Common myeloid progenitor, CD34-positive (primary cell): ENCODE measurements at regions not wholly inside any gene's neighbourhood (a gene's known extent, or its start where the extent isn't known, plus 50 kb on each side); places are given as distances from the start of the nearest gene placed in this dataset.

Experiments used
- CTCF ChIA-PET: fragments of 350-600 bp; sonication (Branson Sonifier 250); formaldehyde crosslinking; loops from one replicate; lab custom pipeline; 2021; ENCODE audit warnings: antibody characterized with exemption; lab: Charles Lee
- POLR2A ChIA-PET: fragments of 350-600 bp; sonication (Branson Sonifier 250); formaldehyde crosslinking; loops from one replicate; lab custom pipeline; 2021; ENCODE audit warnings: antibody characterized with exemption; lab: Charles Lee
- DNase-seq, 3 donors: peaks; one replicate each; pipeline versions ENCODE4 v3.0.0 to v3.0.0-alpha.2; 2013
- H3K27ac ChIP-seq, 2 experiments: 1 replicate in 1 of 2; 2 replicates in 1 of 2; pipeline ENCODE4 v1.7.0; 2013; ENCODE audit warnings: inconsistent platforms in 2 of 2, low read length in 2 of 2, mild to moderate bottlenecking in 2 of 2, low read depth in 1 of 2, moderate library complexity in 1 of 2; ENCODE audit not compliant: severe bottlenecking in 2 of 2, insufficient read depth in 1 of 2, poor library complexity in 1 of 2
- H3K27me3 ChIP-seq, 5 experiments: replicated peaks in 2 of 5; 1 replicate in 3 of 5; 2 replicates in 2 of 5; pipeline versions ENCODE4 v1.6.1 to v1.7.0; 2013; ENCODE audit warnings: low read length in 4 of 5, mild to moderate bottlenecking in 2 of 5, moderate library complexity in 2 of 5, inconsistent platforms in 1 of 5; ENCODE audit not compliant: insufficient read depth in 5 of 5, control insufficient read depth in 4 of 5
- H3K36me3 ChIP-seq, 4 experiments: 1 replicate in 2 of 4; 2 replicates in 2 of 4; pipeline versions ENCODE4 v1.6.1 to v1.7.0; 2013; ENCODE audit warnings: low read length in 3 of 4, control low read depth in 1 of 4, mild to moderate bottlenecking in 1 of 4; ENCODE audit not compliant: control insufficient read depth in 4 of 4, insufficient read depth in 4 of 4
- H3K4me1 ChIP-seq, 4 experiments: 1 replicate in 3 of 4; 2 replicates in 1 of 4; pipeline versions ENCODE4 v1.6.1 to v1.7.1; 2013; ENCODE audit warnings: low read length in 3 of 4, mild to moderate bottlenecking in 3 of 4, control low read depth in 1 of 4, inconsistent platforms in 1 of 4, moderate library complexity in 1 of 4; ENCODE audit not compliant: control insufficient read depth in 4 of 4, insufficient read depth in 4 of 4; ENCODE audit errors: control extremely low read depth in 1 of 4
- H3K4me3 ChIP-seq, 7 experiments: 1 replicate in 4 of 7; 2 replicates in 3 of 7; pipeline versions ENCODE4 v1.5.1 to v1.7.0; 2013; ENCODE audit warnings: mild to moderate bottlenecking in 7 of 7, low read length in 6 of 7, moderate library complexity in 6 of 7, inconsistent platforms in 2 of 7, low read depth in 2 of 7, control low read depth in 1 of 7; ENCODE audit not compliant: insufficient read depth in 4 of 7, control insufficient read depth in 1 of 7; ENCODE audit errors: extremely low read depth in 1 of 7
- H3K9me3 ChIP-seq, 5 experiments: 1 replicate in 4 of 5; 2 replicates in 1 of 5; pipeline versions ENCODE4 v1.6.1 to v1.7.1; 2013; ENCODE audit warnings: low read length in 4 of 5, mild to moderate bottlenecking in 2 of 5, inconsistent platforms in 1 of 5, low read depth in 1 of 5, moderate library complexity in 1 of 5; ENCODE audit not compliant: control insufficient read depth in 4 of 5, insufficient read depth in 2 of 5; ENCODE audit errors: control extremely low read depth in 1 of 5
- WGBS: methylation state at CpG from one replicate; pipeline ENCODE4 v1.1.5; 2013; ENCODE audit not compliant: insufficient coverage; 5-methylcytosine and 5-hydroxymethylcytosine counted together

DNA sequence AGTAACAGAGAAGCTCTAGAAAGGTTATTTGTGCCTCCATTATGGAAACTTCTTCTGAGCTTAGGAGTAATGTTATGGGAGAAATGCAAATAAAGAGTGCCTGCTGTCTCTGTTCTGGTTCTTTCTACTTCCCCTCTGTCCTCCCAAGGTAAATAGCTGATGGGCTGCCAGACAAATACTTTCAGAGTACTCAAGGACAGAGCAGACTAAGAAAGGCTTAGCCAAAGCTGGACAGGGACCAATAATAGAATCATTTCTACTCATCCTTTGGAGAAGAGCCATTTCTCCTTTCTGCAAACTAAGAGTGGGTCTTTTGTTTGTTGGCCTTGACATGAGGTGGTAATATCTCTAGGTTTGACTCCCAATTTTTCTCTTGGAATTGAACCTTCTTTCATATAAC lies 136.1 kb downstream of the MID1IP1 start:
- ChIA-PET POLR2A (no interaction called here), CTCF (no interaction called here)
- no peak for DNase-seq
- Histone ChIP-seq H3K4me1 (no peaks in the 10 kb centered on the region), H3K27me3 (no peaks in the 10 kb centered on the region), H3K27ac (no peak overlapping the region), H3K4me3 (no peak overlapping the region), H3K9me3 (peaks cover 0 to 2% (median 0%) of the 10 kb centered on the region in 5 experiments), H3K36me3 (no peaks in the 10 kb centered on the region)

DNA sequence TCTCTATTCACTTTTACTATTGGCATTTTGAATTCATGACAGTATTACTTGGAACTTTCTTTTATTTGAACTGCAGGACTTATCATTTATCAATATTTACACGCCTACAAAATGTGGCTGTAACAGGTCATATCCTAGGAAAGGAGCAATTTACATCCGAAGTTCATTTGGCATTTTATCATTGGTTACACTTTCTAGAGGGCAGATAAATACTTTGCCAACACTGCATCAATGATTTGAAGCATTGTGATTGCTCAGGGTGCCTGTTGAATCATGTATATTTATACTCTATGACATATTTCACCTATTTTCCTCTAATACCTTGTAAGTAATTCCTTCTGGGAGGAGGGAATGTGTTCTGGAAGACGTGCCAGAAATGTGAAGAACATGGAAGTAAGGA lies 136.7 kb downstream of the MID1IP1 start:
- no peak overlapping the region for H3K4me3 ChIP-seq
- H3K9me3 ChIP-seq: peaks cover 0 to 3% (median 3%) of the 10 kb centered on the region in 5 experiments
- ChIA-PET CTCF (no interaction called here), POLR2A (no interaction called here)
- no peaks in the 10 kb centered on the region for H3K4me1 ChIP-seq
- no peaks in the 10 kb centered on the region for H3K36me3 ChIP-seq
- no peak overlapping the region for H3K27ac ChIP-seq
- 64% methylated on average over 2 of the region's 3 CpGs for WGBS
- no peak for DNase-seq
- H3K27me3 ChIP-seq: no peaks in the 10 kb centered on the region

DNA sequence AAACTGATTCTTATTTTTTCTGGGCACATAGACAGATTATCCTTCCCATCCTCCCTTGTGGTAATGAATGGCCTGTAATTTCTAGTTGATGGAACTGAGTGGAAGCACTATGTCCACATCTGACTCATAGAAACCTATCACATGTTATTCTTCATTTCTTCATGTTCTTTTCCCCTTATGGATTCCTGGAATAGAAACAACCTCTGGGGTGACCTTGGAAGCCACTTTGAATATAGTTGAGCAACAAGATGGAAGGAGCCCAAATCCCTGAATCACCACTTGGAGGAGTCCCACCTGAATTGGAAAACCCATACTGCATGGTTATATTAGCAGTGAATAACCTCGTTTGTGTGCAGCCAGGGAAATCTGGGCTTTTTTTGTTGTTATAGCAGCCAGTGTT lies 137.8 kb downstream of the MID1IP1 start:
- POLR2A ChIA-PET: no interaction called here
- H3K27me3 ChIP-seq: no peaks in the 10 kb centered on the region
- no peaks in the 10 kb centered on the region for H3K4me1 ChIP-seq
- no CpG with 5 or more reads among the region's 1 CpG for WGBS
- peaks cover 0 to 9% (median 3%) of the 10 kb centered on the region in 5 experiments for H3K9me3 ChIP-seq
- DNase-seq: no peak
- CTCF ChIA-PET: no interaction called here
- no peak overlapping the region for H3K4me3 ChIP-seq
- no peak overlapping the region for H3K27ac ChIP-seq
- no peaks in the 10 kb centered on the region for H3K36me3 ChIP-seq

DNA sequence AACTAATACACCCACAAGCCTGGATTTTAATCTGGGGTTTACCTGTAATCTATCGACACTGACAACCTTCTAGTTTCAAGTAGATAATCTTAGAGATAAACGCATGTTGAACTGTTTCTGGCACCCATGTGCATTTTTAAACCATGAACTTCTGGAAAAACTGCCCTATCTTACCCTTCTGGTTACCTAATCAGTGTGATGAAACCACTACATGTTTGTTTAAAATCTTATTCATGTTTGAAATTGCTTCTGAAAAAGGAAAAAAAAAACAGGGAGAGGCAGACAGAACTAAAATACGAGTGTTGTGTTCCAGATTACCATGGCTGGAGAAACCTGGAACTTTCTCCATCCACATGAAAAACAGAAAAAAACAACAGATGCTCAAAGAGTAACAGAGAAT lies 139.3 kb downstream of the MID1IP1 start:
- ChIA-PET CTCF (no interaction called here), POLR2A (no interaction called here)
- Histone ChIP-seq H3K36me3 (no peaks in the 10 kb centered on the region), H3K4me1 (no peaks in the 10 kb centered on the region), H3K4me3 (no peak overlapping the region), H3K9me3 (peaks cover 0 to 12% (median 3%) of the 10 kb centered on the region in 5 experiments), H3K27ac (no peak overlapping the region), H3K27me3 (no peaks in the 10 kb centered on the region)
- no peak for DNase-seq
- 87% methylated on average over 3 of the region's 3 CpGs for WGBS

DNA sequence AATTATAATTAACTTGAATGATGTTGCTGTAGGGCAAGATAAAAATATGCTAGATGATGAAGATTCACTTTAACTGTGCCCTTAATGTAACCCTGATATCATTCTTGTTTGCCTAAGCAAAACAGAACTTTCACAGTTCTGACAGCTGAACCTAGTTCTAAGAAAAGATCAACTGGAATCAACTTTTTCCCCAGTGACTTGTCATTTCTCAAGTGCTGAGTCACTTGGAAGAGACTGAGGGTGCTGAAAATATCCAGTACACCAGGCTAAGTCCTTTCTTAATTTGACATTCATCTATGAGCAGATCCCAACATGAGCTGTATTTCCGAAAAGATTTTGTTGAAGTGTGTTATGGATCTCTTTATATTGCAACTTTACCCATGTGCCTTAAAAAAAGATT lies 140.4 kb downstream of the MID1IP1 start:
- Histone ChIP-seq H3K4me1 (no peaks in the 10 kb centered on the region), H3K27ac (no peak overlapping the region), H3K4me3 (no peak overlapping the region), H3K9me3 (peaks cover 0 to 12% (median 3%) of the 10 kb centered on the region in 5 experiments), H3K27me3 (no peaks in the 10 kb centered on the region), H3K36me3 (no peaks in the 10 kb centered on the region)
- CTCF ChIA-PET: no interaction called here
- WGBS: no CpG with 5 or more reads among the region's 1 CpG
- no peak for DNase-seq
- POLR2A ChIA-PET: no interaction called here

DNA sequence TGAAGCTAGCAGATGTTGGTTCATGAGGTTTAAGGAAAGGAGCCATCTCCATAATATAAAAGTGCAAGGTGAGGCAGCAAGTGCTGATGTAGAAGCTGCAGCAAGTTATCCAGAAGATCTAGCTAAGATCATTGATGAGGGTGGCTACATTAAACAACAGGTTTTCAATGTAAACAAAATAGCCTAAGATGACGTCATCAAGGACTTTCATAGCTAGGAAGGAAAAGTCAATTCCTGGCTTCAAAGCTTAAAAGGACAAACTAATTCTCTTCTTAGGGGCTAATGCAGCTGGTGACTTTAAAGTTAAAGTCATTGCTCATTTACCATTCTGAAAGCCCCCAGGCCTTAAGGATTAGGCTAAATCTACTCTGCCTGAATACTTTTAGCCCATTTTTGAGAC lies 141.9 kb downstream of the MID1IP1 start:
- Histone ChIP-seq H3K36me3 (no peaks in the 10 kb centered on the region), H3K4me1 (no peaks in the 10 kb centered on the region), H3K27ac (no peak overlapping the region), H3K27me3 (no peaks in the 10 kb centered on the region), H3K9me3 (peaks cover 0 to 12% (median 3%) of the 10 kb centered on the region in 5 experiments), H3K4me3 (no peak overlapping the region)
- CTCF ChIA-PET: no interaction called here
- DNase-seq: no peak
- WGBS: 88% methylated on average over 1 of the region's 1 CpG
- POLR2A ChIA-PET: no interaction called here

DNA sequence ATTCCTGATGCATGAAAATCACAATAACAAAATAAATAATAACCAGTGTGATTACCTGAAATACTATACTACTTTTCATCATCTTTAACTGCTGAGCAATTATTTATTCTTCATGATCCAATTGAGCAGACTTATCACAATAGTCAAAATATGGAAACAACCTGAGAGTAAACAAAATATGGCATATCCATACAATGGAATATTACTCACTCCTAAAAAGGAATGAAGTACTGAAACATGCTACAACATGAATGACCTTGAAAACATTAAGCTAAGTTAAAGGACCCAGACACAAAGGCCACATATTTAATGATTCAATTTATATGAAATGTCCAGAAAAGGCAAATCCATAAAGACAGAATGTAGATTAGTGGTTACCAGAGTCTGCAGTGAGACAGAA lies 146.8 kb downstream of the MID1IP1 start:
- Histone ChIP-seq H3K27me3 (no peaks in the 10 kb centered on the region), H3K4me1 (no peaks in the 10 kb centered on the region), H3K36me3 (no peaks in the 10 kb centered on the region), H3K9me3 (peaks cover 0 to 11% (median 3%) of the 10 kb centered on the region in 5 experiments), H3K4me3 (no peak overlapping the region), H3K27ac (no peak overlapping the region)
- POLR2A ChIA-PET: no interaction called here
- DNase-seq: no peak
- CTCF ChIA-PET: no interaction called here
